Keratinocyte (primary cell): ENCODE measurements at regions not wholly inside any gene's neighbourhood (a gene's known extent, or its start where the extent isn't known, plus 50 kb on each side); places are given as distances from the start of the nearest gene placed in this dataset.

Source experiments
- CTCF ChIP-seq, 3 experiments: IDR thresholded peaks in 1 of 3; conservative IDR thresholded peaks in 1 of 3; optimal IDR thresholded peaks in 1 of 3; 2 replicates in 2 of 3; 3 replicates in 1 of 3; pipeline versions ENCODE3 to v1.5.1; 2011; ENCODE audit warnings: low read length in 3 of 3, mild to moderate bottlenecking in 3 of 3, moderate library complexity in 2 of 3, control low read depth in 1 of 3, inconsistent platforms in 1 of 3; ENCODE audit not compliant: insufficient read depth in 2 of 3; ENCODE audit errors: extremely low read depth in 1 of 3
- EZH2 ChIP-seq: IDR thresholded peaks from one replicate; pipeline ENCODE4 v1.6.1; 2012; ENCODE audit warnings: inconsistent platforms, mild to moderate bottlenecking, low read length, moderate library complexity

DNA sequence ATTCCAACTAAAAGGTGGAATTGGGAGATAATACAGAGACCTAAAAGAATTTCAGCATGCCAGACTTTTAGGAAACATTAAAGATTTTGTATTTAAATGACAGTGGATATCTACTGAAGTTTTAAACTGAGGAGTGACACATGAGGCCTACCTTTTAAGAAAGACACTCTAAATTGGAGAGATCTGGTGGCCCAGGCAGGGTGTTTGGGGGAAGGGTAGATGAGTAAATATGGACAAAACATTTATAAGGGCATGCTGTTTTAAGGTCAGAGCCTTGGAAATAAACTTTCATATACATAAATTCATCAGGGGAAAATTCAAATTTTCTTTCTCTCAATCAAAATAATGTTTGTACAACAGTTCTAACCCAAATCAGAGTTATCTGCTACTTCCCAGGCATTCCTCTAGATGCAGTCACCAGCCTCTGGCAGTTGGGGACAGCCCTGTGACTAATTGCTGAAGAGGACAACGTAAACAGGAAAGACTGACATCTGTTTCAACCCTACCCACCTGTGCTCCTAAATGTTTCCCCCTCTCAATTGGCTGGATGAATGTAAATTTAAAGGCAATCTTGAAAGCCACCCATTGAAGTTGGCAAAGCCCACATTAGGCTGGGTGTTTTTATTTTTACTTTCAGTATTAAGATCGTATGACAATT is 1646.9 kb upstream of the ADGRL3 start:
- TF ChIP-seq CTCF (optimal IDR thresholded peaks at IDR 0.05 in 1 of 3, IDR thresholded peaks at IDR 0.05 in 1 of 3, conservative IDR thresholded peaks at IDR 0.05 in 1 of 3; ENCODE audit: extremely low read depth in 1 of 3, insufficient read depth in 2 of 3, low read length in 3 of 3) (no peak), EZH2 (no peak)
